ENCODE measurements at regions not wholly inside any gene's neighbourhood (a gene's known extent, or its start where the extent isn't known, plus 50 kb on each side); places are given as distances from the start of the nearest gene placed in this dataset.

DNA sequence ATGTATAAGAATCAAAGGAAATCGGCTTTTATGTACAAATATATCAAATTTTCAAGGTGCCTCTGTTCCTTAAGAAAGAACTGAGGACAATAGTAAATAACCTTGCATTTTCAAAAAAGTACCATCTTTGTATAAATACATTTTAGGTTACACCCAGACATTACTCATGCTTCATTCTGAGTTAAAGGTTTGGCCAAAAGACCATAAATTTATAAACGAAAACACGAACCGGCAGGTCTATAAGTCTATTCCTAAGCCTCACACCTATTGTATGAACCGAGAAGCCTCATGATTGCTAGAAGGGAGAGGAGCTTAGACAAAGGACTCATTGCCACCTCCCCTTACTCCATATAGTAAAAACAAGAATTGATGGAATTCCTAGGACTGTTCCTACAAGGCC, 94.6 kb upstream of the PSMD7 start:
- no peak overlapping the region for H3K27ac ChIP-seq
- TF ChIP-seq, protein P1, sequence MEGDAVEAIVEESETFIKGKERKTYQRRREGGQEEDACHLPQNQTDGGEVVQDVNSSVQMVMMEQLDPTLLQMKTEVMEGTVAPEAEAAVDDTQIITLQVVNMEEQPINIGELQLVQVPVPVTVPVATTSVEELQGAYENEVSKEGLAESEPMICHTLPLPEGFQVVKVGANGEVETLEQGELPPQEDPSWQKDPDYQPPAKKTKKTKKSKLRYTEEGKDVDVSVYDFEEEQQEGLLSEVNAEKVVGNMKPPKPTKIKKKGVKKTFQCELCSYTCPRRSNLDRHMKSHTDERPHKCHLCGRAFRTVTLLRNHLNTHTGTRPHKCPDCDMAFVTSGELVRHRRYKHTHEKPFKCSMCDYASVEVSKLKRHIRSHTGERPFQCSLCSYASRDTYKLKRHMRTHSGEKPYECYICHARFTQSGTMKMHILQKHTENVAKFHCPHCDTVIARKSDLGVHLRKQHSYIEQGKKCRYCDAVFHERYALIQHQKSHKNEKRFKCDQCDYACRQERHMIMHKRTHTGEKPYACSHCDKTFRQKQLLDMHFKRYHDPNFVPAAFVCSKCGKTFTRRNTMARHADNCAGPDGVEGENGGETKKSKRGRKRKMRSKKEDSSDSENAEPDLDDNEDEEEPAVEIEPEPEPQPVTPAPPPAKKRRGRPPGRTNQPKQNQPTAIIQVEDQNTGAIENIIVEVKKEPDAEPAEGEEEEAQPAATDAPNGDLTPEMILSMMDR (IDR thresholded peaks at IDR 0.05), result no peak

DNA sequence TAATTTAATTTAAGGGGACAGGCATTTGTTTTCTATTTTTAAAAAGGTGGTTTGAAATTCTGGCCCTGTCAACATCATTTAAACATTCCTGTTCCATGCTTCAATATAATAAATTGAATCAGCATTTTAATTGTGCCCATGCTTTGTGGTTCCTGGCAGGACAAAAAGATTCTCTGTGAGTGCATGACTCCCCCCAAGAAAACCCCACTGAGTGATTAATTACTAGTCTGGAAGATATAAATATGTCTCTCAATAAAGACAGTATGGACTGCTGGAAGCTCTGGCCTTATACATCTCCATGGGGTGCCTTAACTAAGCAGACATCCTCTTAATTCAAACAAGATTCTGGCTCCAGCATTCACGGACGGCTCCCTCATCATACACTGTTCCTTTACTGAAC, 95.0 kb upstream of the PSMD7 start:
- H3K36me3 ChIP-seq, result no peaks in the 10 kb centered on the region
- no peaks in the 10 kb centered on the region for H3K4me1 ChIP-seq
- H3K9me3 ChIP-seq, result no peaks in the 10 kb centered on the region
- H3K4me3 ChIP-seq, result no peak overlapping the region
- no peak overlapping the region for H3K27ac ChIP-seq
- DNase-seq (ENCODE audit: low spot score), result no peak
- TF ChIP-seq, protein P1 (IDR thresholded peaks at IDR 0.05), result no peak
- H3K27me3 ChIP-seq, result no peaks in the 10 kb centered on the region

More for the DNA sequence above, 94.6 kb upstream of the PSMD7 start:
- H3K9me3 ChIP-seq, result no peaks in the 10 kb centered on the region
- H3K27me3 ChIP-seq, result no peaks in the 10 kb centered on the region
- no peak for DNase-seq (ENCODE audit: low spot score)
- H3K4me1 ChIP-seq, result no peaks in the 10 kb centered on the region
- H3K36me3 ChIP-seq, result no peaks in the 10 kb centered on the region
- H3K4me3 ChIP-seq, result no peak overlapping the region

DNA sequence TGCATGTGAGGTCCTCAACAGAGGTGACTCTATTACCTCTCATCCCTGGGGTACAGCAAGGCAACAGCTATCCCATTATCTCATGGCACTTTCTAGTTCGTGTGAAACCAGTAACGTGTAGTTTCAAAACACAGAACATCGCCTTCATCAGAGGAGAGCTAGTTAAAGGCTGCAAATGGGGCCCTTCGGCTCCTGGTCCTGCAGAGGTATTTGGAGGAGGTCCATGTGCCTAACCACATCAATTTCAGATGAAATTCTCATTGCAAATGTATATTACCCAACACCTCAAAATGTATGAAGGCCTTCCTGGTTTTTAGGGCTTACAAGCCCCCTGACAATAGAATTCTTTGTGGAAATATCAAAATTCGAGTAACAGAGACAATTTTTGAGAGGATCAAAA, 95.7 kb upstream of the PSMD7 start:
- no peak overlapping the region for H3K4me3 ChIP-seq
- H3K27me3 ChIP-seq, result no peaks in the 10 kb centered on the region
- TF ChIP-seq, protein P1 (IDR thresholded peaks at IDR 0.05), result no peak

DNA sequence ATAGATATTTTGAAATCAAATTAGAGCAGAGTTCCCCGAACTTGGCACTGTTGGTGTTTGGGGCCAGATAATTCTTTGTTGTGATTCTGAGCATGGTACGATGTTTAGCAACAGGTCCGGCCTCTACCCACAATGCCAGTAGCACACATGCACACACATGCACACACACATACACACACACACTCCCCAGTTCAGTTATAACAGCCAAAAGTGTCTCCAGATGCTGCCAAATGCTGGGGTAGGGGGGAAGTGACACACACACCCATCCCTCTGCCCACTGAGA, 96.8 kb upstream of the PSMD7 start:
- Histone ChIP-seq H3K9me3 (no peaks in the 10 kb centered on the region), H3K27ac (no peak overlapping the region), H3K4me3 (no peak overlapping the region), H3K36me3 (no peaks in the 10 kb centered on the region), H3K4me1 (no peaks in the 10 kb centered on the region), H3K27me3 (no peaks in the 10 kb centered on the region)
- no peak for DNase-seq (ENCODE audit: low spot score)
- TF ChIP-seq, protein P1 (IDR thresholded peaks at IDR 0.05), result no peak

More for the DNA sequence above, 95.7 kb upstream of the PSMD7 start:
- H3K4me1 ChIP-seq, result no peaks in the 10 kb centered on the region
- no peak for DNase-seq (ENCODE audit: low spot score)
- no peak overlapping the region for H3K27ac ChIP-seq
- no peaks in the 10 kb centered on the region for H3K36me3 ChIP-seq
- H3K9me3 ChIP-seq, result no peaks in the 10 kb centered on the region

DNA sequence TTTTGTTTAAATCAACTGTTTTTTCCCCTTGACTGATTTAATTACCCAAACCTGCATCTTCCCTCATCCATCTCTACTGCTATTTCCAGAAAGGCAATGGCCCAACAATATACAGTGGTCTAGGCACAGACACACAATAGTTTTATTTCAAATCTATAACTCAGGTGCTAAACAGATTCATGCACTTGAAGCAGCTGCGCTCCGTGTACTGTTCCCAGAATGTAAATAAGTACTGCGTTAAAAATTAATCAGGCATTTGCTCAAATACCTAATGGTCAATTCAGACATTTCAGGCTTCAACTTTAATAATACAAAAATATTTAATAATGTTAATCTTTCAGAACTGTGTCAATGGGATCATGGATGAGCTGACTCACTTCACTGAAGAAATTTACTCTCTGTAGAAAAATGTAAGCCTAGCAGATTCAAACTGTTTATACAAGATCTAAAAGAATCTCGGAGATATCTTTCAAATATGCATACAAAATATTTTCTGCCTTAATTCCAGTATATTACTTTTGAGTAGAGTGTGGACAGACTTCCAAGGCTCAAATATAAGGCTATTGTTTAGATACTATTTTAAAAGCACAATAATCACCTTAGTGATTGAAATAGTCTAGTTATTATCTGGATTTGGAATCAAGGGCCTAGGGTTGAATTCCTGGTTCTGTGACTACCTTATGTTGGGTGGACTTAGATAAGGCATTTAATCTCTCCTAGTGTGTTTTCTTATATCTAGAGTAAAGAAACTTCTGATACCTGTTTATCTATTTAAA, 97.4 kb upstream of the PSMD7 start:
- Histone ChIP-seq H3K4me3 (no peak overlapping the region), H3K36me3 (no peaks in the 10 kb centered on the region), H3K4me1 (no peaks in the 10 kb centered on the region), H3K9me3 (no peaks in the 10 kb centered on the region), H3K27me3 (no peaks in the 10 kb centered on the region), H3K27ac (no peak overlapping the region)
- no peak for DNase-seq (ENCODE audit: low spot score)
- TF ChIP-seq, protein P1 (IDR thresholded peaks at IDR 0.05), result no peak

DNA sequence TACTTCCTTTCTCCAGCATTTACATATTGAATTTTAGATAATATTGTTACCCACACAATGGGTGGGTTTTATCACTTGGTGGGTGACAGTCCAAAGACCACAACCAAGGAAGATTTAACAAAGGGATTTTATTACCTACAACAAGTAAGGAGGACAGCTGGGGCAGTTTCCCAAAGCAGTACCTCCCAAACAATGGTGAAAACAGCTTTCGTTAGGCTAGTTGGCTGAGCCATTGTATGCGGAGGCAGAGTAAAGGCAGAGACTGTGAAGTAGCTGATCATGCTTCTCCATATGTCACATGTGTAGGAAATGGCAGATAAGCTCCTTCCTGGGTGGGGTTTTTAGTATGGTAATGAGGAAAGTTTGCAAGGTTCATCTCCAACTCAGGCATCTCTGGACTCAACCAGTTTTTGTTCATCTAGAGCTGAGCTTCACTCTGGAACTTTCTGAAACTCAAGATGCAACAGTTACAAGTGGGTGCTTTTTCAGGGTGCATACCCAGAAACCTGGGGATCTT, 104.3 kb upstream of the PSMD7 start:
- Histone ChIP-seq H3K4me3 (no peak overlapping the region), H3K27me3 (no peaks in the 10 kb centered on the region), H3K36me3 (no peaks in the 10 kb centered on the region), H3K9me3 (no peaks in the 10 kb centered on the region), H3K4me1 (no peaks in the 10 kb centered on the region), H3K27ac (no peak overlapping the region)
- TF ChIP-seq, protein P1 (IDR thresholded peaks at IDR 0.05), result no peak
- DNase-seq (ENCODE audit: low spot score), result no peak
